ENCODE measurements at regions not wholly inside any gene's neighbourhood (a gene's known extent, or its start where the extent isn't known, plus 50 kb on each side); places are given as distances from the start of the nearest gene placed in this dataset.

GRCh38 chr5:86011937-86012336, 605.8 kb upstream of the COX7C start:
- no TSS peak for BruUV-seq (replicated peaks)
- H2AFZ ChIP-seq (ENCODE audit: low read length): no peak overlapping the region
- 0 out of 2 replicates have a peak, but pooled peaks cover 9% of the 10 kb centered on the region for H3K9me3 ChIP-seq (ENCODE audit: low read length)
- H3K9ac ChIP-seq (ENCODE audit: insufficient read depth, low read depth, low read length): no peak overlapping the region
- ChIA-PET CTCF (ENCODE audit: low intra/inter-chr PET ratio, low total read pairs) (no interaction called here), POLR2A (no interaction called here)
- WGBS (ENCODE audit: low lambda C conversion rate): 96% methylated on average over 1 of the region's 1 CpG
- H3K79me2 ChIP-seq (ENCODE audit: insufficient read depth, low read length): no peaks in the 10 kb centered on the region
- H3K27ac ChIP-seq (ENCODE audit: extremely low read length, insufficient read depth, low read length): no peak overlapping the region
- H3K4me1 ChIP-seq (ENCODE audit: insufficient read depth, low read length): no peaks in the 10 kb centered on the region
- in situ Hi-C loops (cut with HindIII; ENCODE audit: extremely low pct_ligation_motif_present, low pct_unique_long_range_greater_than_20kb) (no loop called here), intact Hi-C loops (cut with micrococcal nuclease; ENCODE audit: unreplicated experiment) (no loop called here)
- no peak overlapping the region for H3K4me2 ChIP-seq (ENCODE audit: low read depth, low read length)
- no peaks in the 10 kb centered on the region for H4K20me1 ChIP-seq (ENCODE audit: insufficient read depth, low read length)
- no peaks in the 10 kb centered on the region for H3K27me3 ChIP-seq (ENCODE audit: control insufficient read depth in 1 of 2, insufficient read depth in 2 of 2, low read length in 2 of 2)
- TF ChIP-seq ZNF883 (CRISPR knock-in tag; IDR thresholded peaks at IDR 0.05; ENCODE audit: not compliant biosample characterization): no peak
- no peak for TF ChIP-seq PRDM15 (CRISPR knock-in tag; IDR thresholded peaks at IDR 0.05)
- TF ChIP-seq GATAD1 (CRISPR knock-in tag; IDR thresholded peaks at IDR 0.05): no peak
- TF ChIP-seq RFX3 (CRISPR knock-in tag; IDR thresholded peaks at IDR 0.05): no peak
- peak; percentile 49; the same call in 1 of the 2 replicates for TF ChIP-seq MAFF (IDR thresholded peaks at IDR 0.05; ENCODE audit: low read depth, low read length)
- TF ChIP-seq MAFK (conservative IDR thresholded peaks at IDR 0.05 in 1 of 2, IDR thresholded peaks at IDR 0.05 in 1 of 2; ENCODE audit: low read length in 2 of 2): peak; percentile 20 to 52; a peak in 2 of 4 replicates
- no peak overlapping the region for H3K4me3 ChIP-seq (replicated peaks in 1 of 3; ENCODE audit: insufficient read depth in 1 of 3, low read depth in 2 of 3, low read length in 3 of 3)
- FAIRE-seq (no peak), ATAC-seq (no peak), DNase-seq (ENCODE audit: low spot score) (no peak)
- no peaks in the 10 kb centered on the region for H3K36me3 ChIP-seq (replicated peaks in 1 of 2; ENCODE audit: control insufficient read depth in 1 of 2, insufficient read depth in 2 of 2, low read length in 2 of 2)

Measured in HepG2 (cell line).